Brain microvascular endothelial cell (primary cell): ENCODE measurements at regions not wholly inside any gene's neighbourhood (a gene's known extent, or its start where the extent isn't known, plus 50 kb on each side); places are given as distances from the start of the nearest gene placed in this dataset.
"Not testable (repeated sequence)": the region's sequence is repeated elsewhere in the genome, so short reads cannot be mapped to it uniquely, and the experiment has no call there.

Experiments
- DNase-seq: peaks from one replicate; pipeline ENCODE4 v3.0.0-alpha.2; 2020
- H3K27ac ChIP-seq: fragments of 250-450 bp; sonication (Bioruptor Pico); 2 replicates; pipeline ENCODE4 v1.5.1; 2020; ENCODE audit warnings: mild to moderate bottlenecking, moderate library complexity
- H3K27me3 ChIP-seq: fragments of 250-450 bp; sonication (Bioruptor Pico); replicated peaks from 2 replicates; pipeline ENCODE4 v1.5.1; 2020; ENCODE audit warnings: mild to moderate bottlenecking
- H3K36me3 ChIP-seq: fragments of 250-450 bp; sonication (Bioruptor Pico); replicated peaks from 2 replicates; pipeline ENCODE4 v1.5.1; 2020; ENCODE audit warnings: mild to moderate bottlenecking
- H3K4me3 ChIP-seq: 2 replicates; pipeline ENCODE4 v1.5.1; 2011; ENCODE audit warnings: low read depth, mild to moderate bottlenecking, control low read depth, low read length, moderate library complexity
- in situ Hi-C: cut with HindIII; loops from 2 replicates; pipeline ENCODE4 v1.10.0; 2017; ENCODE audit warnings: low sequenced_read_pairs, low pct_ligation_motif_present
- TF ChIP-seq, protein P1 (sequence below): IDR thresholded peaks from 2 replicates; pipeline ENCODE4 v1.5.1; 2011; ENCODE audit warnings: low read depth, mild to moderate bottlenecking, moderate library complexity, low read length, control low read depth, inconsistent platforms; ENCODE audit errors: missing control alignments

DNA sequence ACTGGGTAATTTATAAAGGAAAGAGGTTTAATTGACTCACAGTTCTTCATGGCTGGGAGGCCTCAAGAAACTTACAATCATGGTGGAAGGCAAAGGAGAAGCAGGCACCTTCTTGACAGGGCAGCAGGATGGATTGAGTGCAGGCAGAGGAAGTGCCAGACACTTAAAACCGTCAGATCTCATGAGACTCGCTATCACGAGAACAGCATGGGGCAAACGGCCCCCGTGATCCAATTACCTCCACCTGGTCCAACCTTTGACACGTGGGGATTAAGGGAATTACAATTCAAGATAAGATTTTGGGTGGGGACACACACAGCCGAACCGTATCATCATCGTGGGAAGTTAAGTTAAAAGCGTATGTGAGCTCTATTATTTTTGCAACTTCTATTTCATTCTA lies 71.4 kb upstream of the SYN3 start:
- in situ Hi-C loops = no loop called here

DNA sequence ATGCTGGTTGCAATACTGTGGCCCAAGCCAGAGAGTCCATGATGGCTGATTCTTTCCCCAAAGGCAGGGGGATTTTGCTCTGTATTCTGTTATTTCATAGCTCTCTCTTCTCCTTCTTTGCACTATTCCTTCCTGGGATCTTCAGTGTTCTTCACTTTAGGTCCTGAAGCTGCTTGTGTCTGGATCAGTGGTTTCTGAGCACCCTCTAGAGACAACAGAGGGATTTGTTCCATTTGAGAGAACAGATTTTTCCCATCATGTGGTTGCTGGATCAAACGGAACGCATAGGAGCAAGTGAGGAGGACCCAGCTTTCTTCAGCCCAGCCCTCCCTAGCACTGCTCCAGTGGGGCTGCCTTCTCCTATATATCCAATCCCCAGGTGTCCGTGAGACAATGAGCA lies 68.7 kb upstream of the SYN3 start:
- in situ Hi-C loops = no loop called here
- Histone ChIP-seq H3K36me3 (no peaks in the 10 kb centered on the region), H3K4me3 (no peak overlapping the region), H3K27ac (no peak overlapping the region), H3K27me3 (no peaks in the 10 kb centered on the region)
- TF ChIP-seq, protein P1, sequence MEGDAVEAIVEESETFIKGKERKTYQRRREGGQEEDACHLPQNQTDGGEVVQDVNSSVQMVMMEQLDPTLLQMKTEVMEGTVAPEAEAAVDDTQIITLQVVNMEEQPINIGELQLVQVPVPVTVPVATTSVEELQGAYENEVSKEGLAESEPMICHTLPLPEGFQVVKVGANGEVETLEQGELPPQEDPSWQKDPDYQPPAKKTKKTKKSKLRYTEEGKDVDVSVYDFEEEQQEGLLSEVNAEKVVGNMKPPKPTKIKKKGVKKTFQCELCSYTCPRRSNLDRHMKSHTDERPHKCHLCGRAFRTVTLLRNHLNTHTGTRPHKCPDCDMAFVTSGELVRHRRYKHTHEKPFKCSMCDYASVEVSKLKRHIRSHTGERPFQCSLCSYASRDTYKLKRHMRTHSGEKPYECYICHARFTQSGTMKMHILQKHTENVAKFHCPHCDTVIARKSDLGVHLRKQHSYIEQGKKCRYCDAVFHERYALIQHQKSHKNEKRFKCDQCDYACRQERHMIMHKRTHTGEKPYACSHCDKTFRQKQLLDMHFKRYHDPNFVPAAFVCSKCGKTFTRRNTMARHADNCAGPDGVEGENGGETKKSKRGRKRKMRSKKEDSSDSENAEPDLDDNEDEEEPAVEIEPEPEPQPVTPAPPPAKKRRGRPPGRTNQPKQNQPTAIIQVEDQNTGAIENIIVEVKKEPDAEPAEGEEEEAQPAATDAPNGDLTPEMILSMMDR = no peak
- DNase-seq = no peak

More for the DNA sequence above, 71.4 kb upstream of the SYN3 start:
- Histone ChIP-seq H3K27me3 (no peaks in the 10 kb centered on the region), H3K36me3 (no peaks in the 10 kb centered on the region), H3K4me3 (no peak overlapping the region), H3K27ac (no peak overlapping the region)
- TF ChIP-seq, protein P1 = no peak
- DNase-seq = no peak

GRCh38 chr22:33124471-33124870 lies 66.3 kb upstream of the SYN3 start:
- Histone ChIP-seq H3K27me3 (no peaks in the 10 kb centered on the region), H3K27ac (no peak overlapping the region), H3K36me3 (no peaks in the 10 kb centered on the region), H3K4me3 (no peak overlapping the region)
- TF ChIP-seq, protein P1 = no peak
- in situ Hi-C loops = no loop called here
- DNase-seq = no peak

DNA sequence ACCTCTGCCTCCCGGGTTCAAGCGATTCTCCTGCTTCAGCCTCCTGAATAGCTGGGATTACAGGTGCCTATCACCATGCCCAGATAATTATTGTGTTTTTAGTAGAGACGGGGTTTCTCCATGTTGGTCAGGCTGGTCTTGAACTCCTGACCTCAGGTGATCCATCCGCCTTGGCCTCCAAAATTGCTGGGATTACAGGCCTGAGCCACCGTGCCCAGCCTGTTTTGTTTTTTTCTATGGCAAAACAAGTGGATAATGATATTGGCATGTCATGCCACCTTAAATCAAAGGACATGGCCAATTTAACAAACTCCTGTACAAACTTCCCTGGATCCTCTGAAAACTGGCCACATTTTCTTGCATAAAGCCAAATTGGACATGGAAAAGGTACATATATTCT lies 64.3 kb upstream of the SYN3 start:
- in situ Hi-C loops, DNase-seq, H3K36me3 ChIP-seq, H3K4me3 ChIP-seq, H3K27me3 ChIP-seq, H3K27ac ChIP-seq: not testable (repeated sequence)

DNA sequence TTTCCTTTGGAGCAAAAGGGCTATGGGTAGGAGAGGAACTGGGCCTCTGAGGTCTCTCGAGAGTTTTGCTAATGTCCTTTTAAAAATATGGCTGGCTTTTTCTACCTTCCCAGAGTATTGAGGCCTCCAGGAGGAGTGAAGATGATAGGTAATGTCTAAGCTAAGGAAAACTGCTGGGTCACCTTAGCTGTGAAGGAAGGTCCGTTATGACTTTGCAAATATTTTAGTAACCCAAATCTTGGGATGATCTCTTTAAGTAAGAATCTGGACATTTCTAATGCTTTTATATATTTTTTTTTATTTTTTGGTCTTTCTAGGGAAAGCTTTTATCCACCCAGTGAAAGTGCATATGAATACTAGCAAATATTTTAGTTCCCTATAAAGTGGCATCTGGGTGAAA lies 60.9 kb upstream of the SYN3 start:
- DNase-seq = no peak
- no peaks in the 10 kb centered on the region for H3K27me3 ChIP-seq
- no peak overlapping the region for H3K4me3 ChIP-seq
- no peak overlapping the region for H3K27ac ChIP-seq
- in situ Hi-C loops = no loop called here
- no peaks in the 10 kb centered on the region for H3K36me3 ChIP-seq
- TF ChIP-seq, protein P1 = no peak

- no peak for DNase-seq
- H3K36me3 ChIP-seq = no peaks in the 10 kb centered on the region
- no peaks in the 10 kb centered on the region for H3K27me3 ChIP-seq
- no peak overlapping the region for H3K4me3 ChIP-seq
- in situ Hi-C loops = no loop called here
- no peak overlapping the region for H3K27ac ChIP-seq
- TF ChIP-seq, protein P1 = no peak
Measured at GRCh38 chr22:33117821-33118220, 59.6 kb upstream of the SYN3 start.
